GM18858 (cell line): ENCODE measurements at regions not wholly inside any gene's neighbourhood (a gene's known extent, or its start where the extent isn't known, plus 50 kb on each side); places are given as distances from the start of the nearest gene placed in this dataset.

Experiments
- ATAC-seq: cut with Tn5 transposase; IDR thresholded peaks from one replicate; pipeline ENCODE4 v1.9.1; 2021; ENCODE audit not compliant: unreplicated experiment

GRCh38 chr3:34277110-34277509 lies 478.7 kb downstream of the PDCD6IP start:
- no peak for ATAC-seq

- ATAC-seq = no peak
Observed at GRCh38 chr3:34279901-34280300, 481.5 kb downstream of the PDCD6IP start.

GRCh38 chr3:34283751-34284150 lies 485.3 kb downstream of the PDCD6IP start:
- ATAC-seq = no peak

- no peak for ATAC-seq
Observed at GRCh38 chr3:34284959-34285826, 486.8 kb downstream of the PDCD6IP start.

GRCh38 chr3:34285827-34286188 lies 487.4 kb downstream of the PDCD6IP start:
- ATAC-seq = no peak

GRCh38 chr3:34292605-34293300 lies 494.3 kb downstream of the PDCD6IP start:
- ATAC-seq = no peak

- no peak for ATAC-seq
Observed at GRCh38 chr3:34294240-34294639, 495.8 kb downstream of the PDCD6IP start.

- no peak for ATAC-seq
Observed at GRCh38 chr3:34296796-34297195, 498.4 kb downstream of the PDCD6IP start.

GRCh38 chr3:34298653-34299052 lies 500.2 kb downstream of the PDCD6IP start:
- ATAC-seq = no peak

- ATAC-seq = no peak
Observed at GRCh38 chr3:34300621-34301020, 502.2 kb downstream of the PDCD6IP start.

GRCh38 chr3:34301313-34301712 lies 502.9 kb downstream of the PDCD6IP start:
- ATAC-seq = no peak

- ATAC-seq = no peak
Observed at GRCh38 chr3:34305266-34305665, 506.8 kb downstream of the PDCD6IP start.

GRCh38 chr3:34312684-34313083 lies 514.3 kb downstream of the PDCD6IP start:
- ATAC-seq = no peak

- no peak for ATAC-seq
Observed at GRCh38 chr3:34319881-34320280, 521.5 kb downstream of the PDCD6IP start.

GRCh38 chr3:34323517-34323916 lies 525.1 kb downstream of the PDCD6IP start:
- ATAC-seq = peak; percentile 83

- ATAC-seq = no peak
Observed at GRCh38 chr3:34346656-34347055, 548.2 kb downstream of the PDCD6IP start.

GRCh38 chr3:34351882-34352777 lies 553.7 kb downstream of the PDCD6IP start:
- ATAC-seq = no peak

- no peak for ATAC-seq
Observed at GRCh38 chr3:34352778-34353331, 554.4 kb downstream of the PDCD6IP start.

GRCh38 chr3:34357461-34357860 lies 559.0 kb downstream of the PDCD6IP start:
- ATAC-seq = no peak

- no peak for ATAC-seq
Observed at GRCh38 chr3:34359064-34359463, 560.6 kb downstream of the PDCD6IP start.

GRCh38 chr3:34360713-34361112 lies 562.3 kb downstream of the PDCD6IP start:
- no peak for ATAC-seq
